Brain pericyte (primary cell): ENCODE measurements at regions not wholly inside any gene's neighbourhood (a gene's known extent, or its start where the extent isn't known, plus 50 kb on each side); places are given as distances from the start of the nearest gene placed in this dataset.
A peak's percentile ranks its signal among the peaks of the same experiment; 100 is the strongest.

Experiments used
- DNase-seq: peaks from one replicate; pipeline ENCODE4 v3.0.0-alpha.2; 2012; ENCODE audit warnings: low read depth, low spot score

DNA sequence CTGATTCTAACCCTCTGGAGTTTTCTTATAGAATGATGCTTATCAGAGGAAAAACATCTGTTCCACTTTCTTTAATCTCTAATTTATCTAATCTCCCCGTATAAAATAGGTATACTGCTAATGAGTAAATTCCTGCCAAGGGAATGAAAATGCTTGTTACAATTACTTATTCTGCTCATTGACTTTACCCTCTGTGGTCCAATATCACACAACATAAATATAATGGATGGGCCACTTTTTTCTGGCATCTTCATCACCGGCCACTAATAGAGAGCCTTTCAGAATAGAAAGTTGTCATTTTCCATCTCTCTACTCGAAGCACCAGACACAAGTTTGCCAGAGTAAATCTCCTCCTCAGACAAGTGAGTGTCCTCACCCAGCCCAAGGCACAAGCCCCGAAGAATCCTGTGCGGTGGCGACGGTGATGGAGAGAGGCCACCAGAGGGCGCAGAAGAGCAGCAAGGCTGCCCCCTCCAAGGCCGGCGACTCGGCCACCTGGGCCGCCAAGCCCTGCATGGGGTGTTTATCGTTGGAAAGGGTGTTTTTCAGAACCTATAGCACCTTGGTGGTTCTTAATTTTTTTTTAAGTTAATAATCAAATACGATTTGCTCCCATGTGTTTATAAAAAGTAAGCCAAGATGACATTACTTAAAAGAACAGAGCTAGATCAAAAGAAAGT, 212.9 kb upstream of the ARID1B start:
- peak; percentile 8 for DNase-seq

- DNase-seq: no peak
Observed at GRCh38 chr6:156563714-156564113, 213.5 kb upstream of the ARID1B start.

- DNase-seq: no peak
Observed at GRCh38 chr6:156562636-156563035, 214.5 kb upstream of the ARID1B start.

GRCh38 chr6:156562019-156562418, 215.2 kb upstream of the ARID1B start:
- DNase-seq: no peak

DNA sequence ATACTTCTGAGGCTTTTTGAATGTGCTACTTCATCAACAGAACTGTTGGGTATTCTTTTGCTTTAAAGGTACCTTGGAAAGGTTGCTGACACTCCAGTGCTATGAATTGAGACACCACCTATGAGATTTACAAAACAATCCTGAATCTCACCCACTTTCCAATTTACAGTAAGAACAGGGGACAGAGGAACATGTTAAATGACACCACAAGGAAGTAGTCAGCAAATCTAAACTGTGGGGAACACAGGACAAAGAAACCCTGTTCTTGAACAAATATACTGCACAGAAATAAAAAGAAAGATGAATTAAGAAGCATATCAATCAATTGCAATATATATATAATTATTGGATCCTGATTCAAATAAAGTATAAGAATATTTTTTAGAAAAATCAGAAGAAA, 216.7 kb upstream of the ARID1B start:
- DNase-seq: no peak

DNA sequence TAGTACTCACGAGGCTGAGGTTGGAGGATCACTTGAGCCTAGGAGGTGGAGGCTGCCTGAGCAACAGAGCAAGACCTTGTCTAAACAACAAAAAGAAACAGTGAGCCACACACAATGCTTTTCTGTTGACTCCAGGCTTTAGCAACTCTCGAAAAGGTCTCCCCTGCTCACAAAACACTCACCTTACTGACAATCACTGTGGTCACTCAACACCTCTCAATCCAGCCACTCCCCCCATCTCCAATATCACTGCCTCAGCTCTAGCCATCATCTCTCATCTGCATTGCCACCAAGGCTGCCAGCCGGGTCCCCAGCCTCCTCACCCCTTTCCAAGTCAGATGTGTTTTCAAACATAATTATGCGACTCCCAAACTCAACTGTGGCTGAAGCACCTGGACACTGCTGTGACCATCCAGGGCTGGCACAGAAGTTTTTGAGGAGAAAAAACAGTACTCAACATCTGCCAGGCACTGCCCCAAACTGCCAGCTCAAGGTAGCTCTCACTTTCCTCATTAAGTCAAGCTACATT, 218.0 kb upstream of the ARID1B start:
- no peak for DNase-seq

GRCh38 chr6:156557911-156558259, 219.3 kb upstream of the ARID1B start:
- DNase-seq: no peak

GRCh38 chr6:156557251-156557910, 219.8 kb upstream of the ARID1B start:
- no peak for DNase-seq

DNA sequence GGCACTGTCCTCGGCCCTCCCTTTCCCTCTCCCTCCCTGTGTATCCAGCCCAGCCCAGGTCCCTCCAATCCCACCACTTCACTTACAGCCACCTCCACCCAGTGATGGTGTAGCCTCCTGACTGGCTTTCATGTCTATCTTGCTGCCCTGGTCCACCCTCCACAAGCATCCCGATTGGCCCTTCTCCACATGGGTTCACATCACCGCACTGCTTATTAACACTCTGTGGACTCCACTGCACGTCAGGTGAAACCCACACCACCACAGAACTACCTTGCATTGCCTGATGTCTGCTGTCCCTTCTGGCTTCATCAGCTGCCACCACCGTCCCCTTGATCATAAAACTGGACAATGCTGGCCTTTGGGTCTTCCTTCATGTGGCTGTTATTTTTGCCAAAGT, 220.4 kb upstream of the ARID1B start:
- no peak for DNase-seq

- no peak for DNase-seq
Observed at GRCh38 chr6:156555116-156555515, 222.1 kb upstream of the ARID1B start.

DNA sequence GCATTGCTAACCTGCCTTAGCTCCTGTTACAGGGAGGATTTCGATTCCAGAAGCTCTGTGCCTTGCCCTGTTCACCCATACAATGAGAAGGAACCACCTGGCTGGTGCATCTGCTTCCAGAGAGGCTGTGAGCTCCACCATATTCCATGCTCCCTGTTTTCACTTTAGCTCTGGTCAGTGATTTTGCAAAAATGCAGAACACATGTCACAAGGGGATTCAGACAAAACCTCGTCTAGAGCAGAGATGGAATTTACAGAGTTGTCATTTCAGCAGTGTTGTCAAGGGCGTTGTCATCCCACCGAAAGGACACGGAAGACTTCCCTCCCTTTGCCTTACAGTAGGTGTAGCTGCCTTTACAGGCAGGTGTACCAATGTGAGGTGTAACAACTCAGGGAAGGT, 223.0 kb upstream of the ARID1B start:
- no peak for DNase-seq

- DNase-seq: no peak
Observed at GRCh38 chr6:156552849-156553248, 224.3 kb upstream of the ARID1B start.

- no peak for DNase-seq
Observed at GRCh38 chr6:156550949-156551348, 226.2 kb upstream of the ARID1B start.

DNA sequence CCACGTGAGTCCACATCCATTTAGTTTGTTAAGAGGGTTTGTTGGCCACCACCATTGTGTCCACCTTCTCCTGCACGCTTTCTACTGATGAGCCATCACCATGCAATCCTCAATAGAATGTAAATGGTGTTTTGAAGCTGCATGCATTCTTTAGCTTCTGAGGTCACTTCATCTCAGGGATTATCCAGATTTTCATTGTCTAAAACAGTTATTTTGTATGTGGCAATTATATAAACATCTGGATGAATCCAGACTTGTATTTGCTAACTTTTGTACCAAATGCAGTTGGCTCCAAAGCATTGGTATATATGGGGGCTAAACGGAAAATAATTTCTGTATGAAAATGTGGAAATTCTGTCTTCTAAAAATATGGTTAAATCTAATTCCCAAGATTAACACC, 231.2 kb upstream of the ARID1B start:
- no peak for DNase-seq

DNA sequence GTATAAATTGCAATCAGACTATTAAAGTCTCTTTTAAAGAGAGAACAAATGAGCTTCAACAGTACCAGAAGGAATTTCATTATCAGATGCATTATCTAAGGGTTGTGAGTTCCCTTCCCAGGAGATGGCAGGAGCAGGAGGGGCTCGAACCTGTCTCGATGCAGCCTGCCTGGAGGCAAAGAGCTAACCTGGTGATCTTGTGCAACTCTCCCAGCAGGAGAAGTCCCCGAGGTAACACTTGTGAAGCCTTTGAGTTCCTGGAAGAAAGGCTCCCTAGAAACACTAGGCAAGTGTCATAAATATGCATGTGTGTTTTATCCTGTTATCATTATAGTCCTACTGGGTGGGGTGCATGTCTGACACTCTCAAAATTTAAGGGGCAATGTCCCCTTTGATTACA, 232.2 kb upstream of the ARID1B start:
- no peak for DNase-seq

GRCh38 chr6:156544046-156544445, 233.1 kb upstream of the ARID1B start:
- no peak for DNase-seq

DNA sequence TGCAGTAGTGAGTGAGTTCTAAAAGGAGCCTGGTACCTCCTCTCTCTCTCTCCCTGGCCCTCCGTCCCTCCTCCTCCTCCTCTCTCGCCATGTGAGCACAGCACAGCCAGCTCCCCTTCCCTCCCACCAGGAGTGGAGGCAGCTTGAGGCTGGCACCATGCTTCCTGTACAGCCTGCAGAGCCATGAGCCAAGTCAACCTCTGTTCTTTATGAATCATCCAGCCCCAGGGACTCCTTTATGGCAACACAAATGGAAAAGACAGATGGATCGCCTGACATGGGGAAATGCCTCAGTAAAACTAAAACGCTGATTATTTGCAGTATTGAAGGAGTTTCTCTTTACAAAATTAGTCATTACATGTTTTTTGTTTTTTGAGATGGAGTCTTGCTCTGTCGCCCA, 233.7 kb upstream of the ARID1B start:
- DNase-seq: no peak

DNA sequence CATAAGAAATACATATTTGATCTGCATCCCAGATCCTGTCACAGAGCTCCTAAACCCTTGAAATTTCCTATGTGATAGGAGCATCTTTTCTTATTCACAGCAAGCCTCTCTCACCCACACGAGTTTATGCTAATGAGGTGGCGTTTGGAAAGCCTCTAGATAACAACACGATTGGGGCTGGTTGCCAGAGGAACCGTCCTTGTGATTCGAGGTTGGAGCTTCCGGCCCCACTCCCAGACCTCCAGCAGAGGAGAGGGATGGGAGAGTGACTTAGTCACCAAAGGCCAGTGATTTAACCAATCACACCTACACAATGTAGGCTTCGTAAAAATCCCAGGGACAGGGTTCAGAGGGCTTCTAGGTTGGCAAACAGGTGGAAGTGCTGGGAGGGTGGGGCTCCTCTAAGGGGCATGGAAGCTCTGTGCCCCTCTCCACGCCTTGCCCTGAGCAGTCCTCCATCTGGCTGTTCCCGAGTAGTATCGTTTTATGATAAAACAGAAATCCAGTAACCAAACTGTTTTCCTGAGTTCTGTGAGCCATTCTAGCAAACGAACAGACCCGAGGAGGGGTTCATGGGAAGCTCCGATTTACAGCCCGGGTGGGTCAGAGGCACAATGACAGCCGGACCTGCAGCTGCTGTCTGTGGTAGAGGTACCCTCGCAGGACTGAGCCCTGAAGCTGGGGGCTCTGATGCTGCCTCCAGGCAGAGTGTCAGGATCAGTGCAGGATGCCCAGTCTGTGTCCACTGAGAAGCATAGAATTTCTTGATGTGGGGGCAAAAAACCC, 238.1 kb upstream of the ARID1B start:
- DNase-seq: no peak

DNA sequence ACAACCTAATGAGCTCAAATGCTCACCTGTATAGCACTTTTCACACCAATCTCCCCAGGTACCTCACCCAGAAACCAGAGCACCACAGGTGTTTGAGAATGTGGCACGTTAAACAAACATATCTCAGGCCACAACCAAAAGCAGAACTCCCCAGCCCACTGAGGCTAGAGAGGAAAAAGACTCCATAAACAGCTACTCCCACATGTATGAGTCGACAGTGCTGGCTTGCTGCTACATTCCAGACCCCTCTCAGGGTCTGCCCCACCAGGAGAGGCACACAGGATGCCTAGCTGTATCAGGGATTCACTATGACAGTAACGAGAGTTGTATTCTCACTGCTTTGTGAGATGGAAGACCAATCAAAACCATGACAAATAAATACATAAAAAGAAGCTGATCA, 242.6 kb upstream of the ARID1B start:
- DNase-seq: no peak

DNA sequence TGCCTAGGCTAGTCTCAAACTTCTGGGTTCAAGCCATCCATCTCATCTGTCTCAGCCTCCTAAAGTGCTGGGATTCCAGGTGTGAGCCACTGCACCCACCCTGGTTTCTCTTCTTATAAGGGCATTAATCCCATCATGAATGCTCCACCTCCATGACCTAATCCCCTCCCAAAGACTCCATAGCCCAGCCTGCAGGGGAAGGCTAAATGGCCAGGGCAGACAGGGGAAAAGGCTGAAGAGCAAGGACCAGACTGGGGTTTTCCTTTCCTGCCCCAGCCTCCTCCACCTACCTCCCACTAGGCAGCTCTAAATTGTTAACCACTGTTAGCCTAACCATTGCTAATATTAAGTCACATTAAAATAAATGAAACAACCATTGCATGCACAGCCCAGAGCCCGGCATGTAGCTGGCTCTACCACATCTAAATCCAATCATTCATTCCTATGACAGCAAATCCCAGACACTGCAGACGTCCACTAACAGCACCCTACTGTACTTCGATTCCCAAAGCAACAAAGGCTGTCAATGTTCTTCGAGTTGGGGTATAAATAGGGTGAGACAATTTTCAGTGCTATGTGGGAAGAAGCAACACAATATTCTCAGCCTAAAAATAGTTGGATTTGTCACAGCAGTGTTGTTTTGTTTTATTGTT, 243.2 kb upstream of the ARID1B start:
- no peak for DNase-seq

GRCh38 chr6:156526081-156526480, 251.1 kb upstream of the ARID1B start:
- DNase-seq: no peak

DNA sequence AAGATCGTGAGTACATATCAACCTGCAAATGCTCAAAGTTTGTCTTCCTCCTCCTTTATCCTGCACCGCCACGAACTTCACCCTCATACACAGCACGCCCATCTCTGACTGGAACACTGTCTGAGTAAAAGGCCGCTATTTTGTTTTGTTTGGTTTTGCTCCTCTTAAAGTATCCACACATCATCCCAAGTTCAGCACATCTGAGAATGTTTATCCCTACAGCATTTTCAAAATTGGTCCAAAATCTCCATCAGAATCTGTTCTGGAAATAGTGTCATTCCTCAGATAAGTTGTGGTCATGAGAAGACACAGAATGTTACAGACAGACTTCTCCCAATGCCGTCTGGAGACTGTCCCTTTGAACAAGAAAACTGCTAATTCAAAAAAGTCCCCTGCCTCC, 251.6 kb upstream of the ARID1B start:
- no peak for DNase-seq
